ENCODE measurements at regions not wholly inside any gene's neighbourhood (a gene's known extent, or its start where the extent isn't known, plus 50 kb on each side); places are given as distances from the start of the nearest gene placed in this dataset.

DNA sequence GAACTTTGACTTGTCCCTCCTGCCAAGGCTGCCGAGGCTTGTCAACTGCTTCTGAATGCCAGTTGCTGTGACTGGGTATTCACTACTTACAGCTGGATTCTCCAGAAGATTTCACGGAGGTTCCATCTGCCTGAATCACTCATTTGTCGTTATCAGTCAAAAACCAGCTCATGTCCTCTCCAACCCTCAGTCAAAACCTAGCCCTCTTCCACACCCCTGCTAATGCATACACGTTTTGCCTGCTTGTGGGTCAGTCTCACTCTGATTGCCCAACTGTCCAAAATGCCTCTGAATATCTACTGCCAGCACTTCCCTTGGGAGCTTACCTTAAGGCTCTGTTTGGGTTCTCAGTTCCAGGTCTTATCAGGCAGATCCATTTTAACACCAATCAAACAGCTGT is 238.6 kb upstream of the TMEM161B start:
- dilution Hi-C loops (cut with HindIII; ENCODE audit: low sequenced_read_pairs, unreplicated experiment) (no loop called here), in situ Hi-C loops (cut with MboI; ENCODE audit: low sequenced_read_pairs) (no loop called here), intact Hi-C loops (cut with micrococcal nuclease) (no loop called here)
- no peak overlapping the region for H4K91ac ChIP-seq (ENCODE audit: insufficient read depth, low read depth, low read length)
- WGBS, 2 experiments (ENCODE audit: extremely low coverage in 2 of 2, insufficient read length in 1 of 2) = 83% methylated on average over 1 of the region's 4 CpGs; no CpG with 5 or more reads in 1 of the 2 experiments
- no peak overlapping the region for H2AFZ ChIP-seq (replicated peaks; ENCODE audit: low read length, poor library complexity)
- H4K8ac ChIP-seq (ENCODE audit: low read depth in 2 of 2, low read length in 2 of 2) = no peak overlapping the region
- no peak overlapping the region for H3K4ac ChIP-seq (ENCODE audit: low read depth, low read length)
- DNase-seq = no peak
- H2BK120ac ChIP-seq (ENCODE audit: low read depth, low read length) = no peak overlapping the region
- H2AK9ac ChIP-seq (replicated peaks; ENCODE audit: low read depth, low read length, poor library complexity) = no peak overlapping the region
- no peaks in the 10 kb centered on the region for H3K27me3 ChIP-seq (ENCODE audit: control insufficient read depth, insufficient read depth, low read length)
- POLR2A ChIA-PET (ENCODE audit: unreplicated experiment) = interaction anchor here (0.6 kb wide), 1 partner anchor 34 kb away, joined by 3 read pairs; no protein-coding TSS in a partner anchor
- no peak overlapping the region for H3K4me2 ChIP-seq (ENCODE audit: low read depth, low read length)
- no peak overlapping the region for H3K4me3 ChIP-seq (ENCODE audit: insufficient read depth, low read depth, low read length)
- no peak overlapping the region for H3K23ac ChIP-seq (ENCODE audit: low read depth, low read length)
- H3K9ac ChIP-seq (ENCODE audit: low read depth, low read length) = no peak overlapping the region
- H4K20me1 ChIP-seq (ENCODE audit: insufficient read depth, low read length) = no peaks in the 10 kb centered on the region
- H3K27ac ChIP-seq (ENCODE audit: insufficient read depth, low read length) = no peak overlapping the region
- H3K4me1 ChIP-seq (ENCODE audit: control insufficient read depth, insufficient read depth, low read length) = no peaks in the 10 kb centered on the region
- H2BK20ac ChIP-seq (ENCODE audit: low read depth, low read length) = no peak overlapping the region
- H3K9me3 ChIP-seq (ENCODE audit: control insufficient read depth, insufficient read depth, low read length) = no peaks in the 10 kb centered on the region
- BruUV-seq (replicated peaks) = no TSS peak
- H3K79me1 ChIP-seq (ENCODE audit: low read depth in 1 of 2, low read length in 2 of 2) = no peaks in the 10 kb centered on the region
- H2AK5ac ChIP-seq (ENCODE audit: low read depth, low read length) = no peak overlapping the region
- H3K56ac ChIP-seq (ENCODE audit: extremely low read depth, insufficient read depth, low read length) = no peak overlapping the region
- CTCF ChIA-PET = no interaction called here
- ATAC-seq (ENCODE audit: low read depth) = no peak
- H3K18ac ChIP-seq (ENCODE audit: low read depth, low read length) = no peak overlapping the region
- H3K36me3 ChIP-seq (ENCODE audit: control insufficient read depth, insufficient read depth, low read length) = no peaks in the 10 kb centered on the region
- no peak for TF ChIP-seq BHLHE40 (IDR thresholded peaks at IDR 0.05; ENCODE audit: low read depth, low read length)
- no peak for TF ChIP-seq MAZ (IDR thresholded peaks at IDR 0.05; ENCODE audit: borderline replicate concordance, low read depth, low read length)
- no peak overlapping the region for H2BK15ac ChIP-seq (ENCODE audit: low read depth, low read length)
- H3K14ac ChIP-seq (replicated peaks; ENCODE audit: low read depth, low read length) = no peak overlapping the region
- no peak overlapping the region for H2BK5ac ChIP-seq (ENCODE audit: low read depth, low read length, poor library complexity, severe bottlenecking)
- no peaks in the 10 kb centered on the region for H3K9me1 ChIP-seq (ENCODE audit: insufficient read depth, low read length)
- no peak overlapping the region for H4K5ac ChIP-seq (ENCODE audit: low read depth, low read length)

All from IMR-90 (cell line).